NCI-H187 treated with DMSO at 0.1 percent for 48 hours (cell line): ENCODE measurements at regions not wholly inside any gene's neighbourhood (a gene's known extent, or its start where the extent isn't known, plus 50 kb on each side); places are given as distances from the start of the nearest gene placed in this dataset.

Source experiments
- DNase-seq: peaks from one replicate; lab custom pipeline; 2025; lab: John Stamatoyannopoulos, UW

- no peak for DNase-seq
Observed at GRCh38 chr11:116505298-116506262, 267.2 kb downstream of the BUD13 start.

DNA sequence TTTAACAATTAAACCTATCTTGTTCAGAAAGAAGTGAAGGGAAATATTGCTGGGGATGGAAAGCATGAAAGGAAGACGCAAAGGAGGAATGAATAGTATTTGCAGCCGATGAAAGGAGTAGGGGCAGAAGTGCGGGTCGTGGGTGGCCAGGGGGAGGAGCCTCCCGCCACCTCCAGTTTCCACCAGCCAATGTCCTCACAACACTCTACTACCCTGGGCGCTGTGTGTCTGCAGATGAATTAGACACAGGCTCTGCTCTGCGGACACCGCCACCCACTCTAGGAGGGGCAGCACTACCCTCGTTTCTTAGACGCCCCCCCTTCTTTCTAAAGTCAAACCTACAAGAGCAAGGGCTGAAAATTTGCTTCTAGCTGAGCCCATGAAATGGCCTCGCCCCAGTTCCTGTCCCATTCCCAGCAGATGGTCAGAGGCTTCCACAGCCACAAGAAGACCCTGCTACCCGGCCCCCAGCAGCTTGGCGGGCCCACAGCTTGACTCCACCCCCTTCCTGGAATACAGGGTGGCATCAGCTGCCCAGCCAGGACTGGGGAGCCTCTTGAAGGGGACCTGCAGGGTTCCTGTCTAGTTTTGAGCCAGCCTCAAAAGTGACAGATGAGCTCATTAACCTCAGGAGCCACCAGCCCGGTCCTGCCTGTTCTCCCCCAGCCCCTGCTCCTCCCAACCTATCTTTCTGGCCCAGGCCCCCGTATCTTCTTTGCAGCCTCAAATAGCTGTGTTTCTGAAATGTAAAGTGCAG is 268.1 kb downstream of the BUD13 start:
- DNase-seq, result no peak

DNA sequence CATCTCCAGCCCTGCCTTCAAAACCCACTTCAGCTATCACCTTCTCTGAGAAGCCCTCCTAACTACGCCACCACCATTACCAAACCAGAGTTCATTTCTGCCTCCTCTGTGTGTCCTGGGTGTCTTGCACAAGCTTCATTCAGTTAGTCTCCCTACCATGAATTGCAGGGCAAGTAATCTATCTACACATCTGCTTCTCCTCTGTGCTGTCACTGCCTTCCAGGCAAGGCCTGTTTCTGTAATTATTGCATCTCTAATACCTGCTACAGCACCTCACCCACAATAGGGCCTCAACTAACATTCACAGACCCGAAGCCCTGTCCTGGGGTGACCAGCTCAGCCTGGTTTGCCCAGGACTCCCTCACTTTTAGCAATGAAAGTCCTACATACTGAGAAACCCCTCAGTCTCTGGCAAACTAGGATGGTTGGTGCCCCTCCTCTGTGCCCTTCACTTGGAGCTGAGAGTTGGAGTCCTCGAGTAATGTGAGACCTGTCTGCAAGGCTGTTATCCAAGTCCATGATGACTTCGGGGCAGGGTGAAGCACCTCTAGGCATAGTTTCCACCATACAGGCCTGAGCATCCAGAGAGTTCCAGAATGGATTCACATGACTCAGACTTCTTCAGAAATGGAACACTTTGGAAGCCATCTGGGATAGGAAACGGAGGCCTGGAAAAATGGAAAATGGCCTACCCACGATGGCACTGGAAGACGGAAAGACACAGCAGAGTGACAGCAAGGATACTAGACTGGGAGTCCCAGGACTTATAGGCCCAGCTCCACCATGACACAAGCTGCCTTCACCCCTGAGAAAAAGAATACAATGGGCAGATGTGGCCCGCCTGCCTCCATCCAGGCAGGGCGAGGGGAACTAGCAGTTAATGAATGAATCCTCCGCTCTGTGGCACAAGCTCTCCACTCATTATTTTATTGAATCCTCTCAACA is 269.3 kb downstream of the BUD13 start:
- DNase-seq, result no peak

GRCh38 chr11:116502641-116503061 is 270.1 kb downstream of the BUD13 start:
- DNase-seq, result no peak

DNA sequence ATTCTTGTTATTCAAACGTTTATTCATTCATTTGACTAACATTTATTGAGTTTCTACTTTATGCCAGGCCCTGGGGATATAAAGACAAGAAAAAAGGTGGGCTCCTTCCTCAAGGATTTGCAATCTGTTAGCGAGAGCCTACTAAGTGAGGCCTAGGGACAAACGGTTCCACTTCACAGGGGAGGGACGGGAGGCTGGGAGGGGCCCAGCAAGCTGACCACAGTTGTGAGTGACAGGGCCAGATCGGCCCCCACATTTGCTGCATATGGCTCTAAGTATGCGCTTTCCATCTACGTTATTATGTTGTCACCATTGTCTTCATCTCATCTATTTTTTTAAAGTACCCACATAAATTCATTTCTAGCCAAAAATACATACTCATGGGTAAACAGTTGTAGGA is 271.1 kb downstream of the BUD13 start:
- DNase-seq, result no peak

GRCh38 chr11:116500947-116501602 is 271.7 kb downstream of the BUD13 start:
- DNase-seq, result no peak

- no peak for DNase-seq
Observed at GRCh38 chr11:116500026-116500946, 272.5 kb downstream of the BUD13 start.

DNA sequence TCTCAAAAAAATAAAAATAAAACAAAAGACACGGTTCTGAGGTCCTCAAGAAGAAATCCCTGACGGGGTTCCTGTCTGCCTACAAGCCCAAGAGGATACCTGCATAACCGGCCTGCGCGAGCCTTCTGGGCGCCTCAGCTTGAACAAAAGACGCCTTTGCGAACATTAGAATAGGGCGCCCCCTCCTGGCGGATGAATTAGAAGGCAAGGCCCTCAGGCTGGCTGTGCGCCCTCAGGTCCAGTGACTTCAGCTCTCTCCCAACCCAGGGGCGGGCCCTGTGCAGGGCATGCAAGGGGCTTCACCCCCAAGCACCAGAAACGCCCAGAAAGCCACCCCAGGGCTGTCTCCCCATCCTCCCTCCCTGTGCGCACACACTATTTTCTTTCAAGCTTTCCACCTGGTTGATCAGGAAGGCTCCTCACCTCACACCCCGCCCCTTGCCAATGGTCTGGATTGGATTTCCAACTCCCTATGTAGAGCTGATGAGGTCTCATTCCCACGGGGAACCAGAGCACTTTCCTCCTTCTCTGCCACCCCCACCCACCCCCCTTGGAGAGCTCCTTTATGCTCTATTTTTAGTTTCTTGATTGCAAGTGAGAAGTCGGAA is 273.3 kb downstream of the BUD13 start:
- peak; percentile 9 for DNase-seq

- no peak for DNase-seq
Observed at GRCh38 chr11:116498161-116498560, 274.6 kb downstream of the BUD13 start.

DNA sequence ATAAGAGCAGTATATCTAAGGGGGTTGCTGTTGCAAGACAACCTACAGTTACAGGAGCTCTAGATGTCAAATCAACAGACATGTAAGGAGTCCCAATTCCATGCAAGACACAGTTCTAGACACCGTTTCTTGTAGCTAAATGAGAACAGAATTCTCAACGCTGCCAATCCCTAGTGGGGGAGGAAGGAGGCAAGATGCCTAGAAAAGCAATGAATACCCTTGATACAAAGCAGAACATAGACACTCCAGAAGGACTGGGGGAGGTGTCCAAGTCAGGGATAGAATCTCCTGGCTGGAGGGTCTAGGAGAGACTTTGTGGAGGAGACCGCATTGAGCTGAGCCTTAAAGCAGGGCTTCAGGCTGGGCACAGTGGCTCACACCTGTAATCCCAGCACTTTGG is 280.2 kb downstream of the BUD13 start:
- no peak for DNase-seq

GRCh38 chr11:116488836-116489389 is 283.9 kb downstream of the BUD13 start:
- no peak for DNase-seq

DNA sequence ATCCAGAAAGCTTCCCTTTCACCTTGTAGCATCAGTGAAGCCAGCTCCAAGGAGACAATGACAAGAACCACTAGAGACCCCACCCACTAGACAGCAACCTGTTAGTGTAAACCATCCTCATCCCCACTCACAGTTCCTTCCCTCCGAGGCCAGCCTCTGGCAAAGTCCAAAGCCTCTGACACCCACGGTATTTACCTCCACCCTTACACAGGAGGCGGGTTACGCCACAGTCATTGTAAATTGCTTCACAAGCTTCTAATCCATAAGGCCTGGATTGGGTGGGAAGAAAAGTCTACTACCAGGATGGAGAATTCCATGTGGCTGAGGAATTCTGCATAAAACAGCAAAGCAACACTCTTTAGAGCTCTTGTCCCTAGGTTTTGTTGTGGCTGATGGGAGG is 287.4 kb downstream of the BUD13 start:
- no peak for DNase-seq

DNA sequence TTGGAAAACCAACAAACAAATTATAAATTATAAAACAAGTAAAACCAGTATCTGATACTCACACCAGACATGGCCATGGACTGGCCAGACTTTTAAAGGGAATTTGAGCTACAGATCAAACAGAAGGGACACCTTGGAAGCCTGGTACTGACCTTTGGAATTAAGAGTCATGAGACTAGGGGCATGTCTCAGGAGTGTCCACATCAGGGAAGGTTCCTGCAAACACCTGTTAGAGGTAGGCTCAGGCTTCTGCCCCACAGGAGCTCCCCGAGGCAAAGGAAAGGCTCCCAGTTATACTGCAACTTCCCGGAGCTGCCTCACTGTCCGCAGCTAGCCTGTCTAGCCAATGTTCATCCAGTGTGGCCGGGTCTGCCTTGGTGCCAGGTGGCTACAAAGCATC is 290.1 kb downstream of the BUD13 start:
- DNase-seq, result no peak

GRCh38 chr11:116481126-116481675 is 291.6 kb downstream of the BUD13 start:
- DNase-seq, result no peak

GRCh38 chr11:116478669-116479668 is 293.8 kb downstream of the BUD13 start:
- DNase-seq, result no peak

DNA sequence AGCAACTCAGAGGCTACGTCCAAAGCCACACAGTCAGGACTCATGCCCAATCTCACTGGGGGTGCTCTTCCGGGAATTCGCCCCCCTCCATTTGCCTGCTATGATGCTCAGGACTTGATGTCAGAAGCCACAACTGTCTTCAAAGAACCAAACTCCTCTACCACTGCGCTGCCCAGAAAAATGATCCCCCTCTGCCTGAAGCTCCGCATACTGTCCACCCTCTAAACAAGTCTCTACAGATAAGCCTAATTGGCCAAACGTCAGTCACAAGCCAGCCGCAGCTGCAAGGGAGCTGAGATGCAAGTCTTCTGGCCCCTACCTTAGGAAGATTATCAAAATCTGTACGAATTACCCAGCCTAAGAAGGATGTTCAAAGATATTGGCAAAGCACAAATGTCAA is 294.6 kb downstream of the BUD13 start:
- no peak for DNase-seq

DNA sequence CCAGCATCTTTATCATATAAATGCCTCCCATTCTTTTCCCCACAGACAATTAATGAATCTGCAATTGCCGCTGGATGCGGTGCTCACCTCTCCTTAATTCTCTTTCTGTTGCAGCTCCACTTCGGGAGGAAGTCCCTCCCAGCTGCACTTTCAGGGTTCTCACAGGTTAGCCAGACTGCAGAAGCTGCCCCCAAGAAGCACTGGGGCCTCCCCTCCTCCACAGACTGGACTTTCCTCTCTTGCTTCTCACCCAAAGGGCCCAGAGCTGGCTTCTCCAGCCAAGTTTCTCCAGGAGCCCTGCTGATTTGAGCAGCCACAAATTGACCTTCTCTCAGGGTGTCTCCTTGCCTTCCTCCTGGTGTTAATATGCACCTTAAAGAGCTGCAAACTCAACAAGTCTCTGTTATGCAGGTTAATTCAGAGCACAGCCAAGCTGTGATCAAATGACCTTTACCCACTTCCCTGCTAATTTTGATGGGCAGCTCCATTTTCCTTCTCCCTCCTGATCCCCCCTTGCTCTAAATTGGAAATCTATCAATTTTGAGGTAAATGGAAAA is 298.9 kb downstream of the BUD13 start:
- no peak for DNase-seq
